Uterus (tissue), 2 donors: ENCODE measurements at regions not wholly inside any gene's neighbourhood (a gene's known extent, or its start where the extent isn't known, plus 50 kb on each side); places are given as distances from the start of the nearest gene placed in this dataset.

Source experiments
- POLR2A ChIP-seq, 2 donors: fragments of 450-650 bp; IDR thresholded peaks; one replicate each; pipeline ENCODE4 v1.6.1; 2016; ENCODE audit warnings: antibody characterized with exemption in 2 of 2, mild to moderate bottlenecking in 1 of 2, moderate library complexity in 1 of 2
- TF ChIP-seq, protein P1 (sequence below), 4 experiments: fragments of 200-600 bp in 2 of 4; fragments of 450-650 bp in 2 of 4; sonication (generic) in 2 of 4; IDR thresholded peaks; one replicate each; pipeline ENCODE4 v1.5.1; 2016 to 2019; ENCODE audit warnings: antibody characterized with exemption in 4 of 4, mild to moderate bottlenecking in 2 of 4, moderate library complexity in 1 of 4

DNA sequence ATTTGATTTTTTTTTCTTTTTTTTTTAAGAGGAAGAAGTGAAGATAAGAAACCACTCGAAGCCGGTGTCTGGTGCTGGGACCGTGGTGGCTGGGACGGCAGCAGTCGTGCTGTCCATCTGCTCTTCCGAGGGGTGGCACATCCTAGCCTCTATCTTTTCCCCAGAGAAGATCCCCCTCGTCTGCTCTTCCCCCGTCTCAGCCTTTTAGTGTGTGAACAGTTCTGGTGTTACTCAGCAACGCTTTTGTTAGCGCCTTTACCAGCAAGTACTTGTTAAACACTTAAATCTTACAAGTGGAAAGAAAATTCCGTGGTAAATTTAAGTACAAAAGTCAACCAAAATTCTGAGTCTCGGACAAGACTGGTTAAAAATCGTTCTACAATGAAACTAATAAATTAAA, 90.1 kb downstream of the RSPH3 start:
- TF ChIP-seq, protein P1, sequence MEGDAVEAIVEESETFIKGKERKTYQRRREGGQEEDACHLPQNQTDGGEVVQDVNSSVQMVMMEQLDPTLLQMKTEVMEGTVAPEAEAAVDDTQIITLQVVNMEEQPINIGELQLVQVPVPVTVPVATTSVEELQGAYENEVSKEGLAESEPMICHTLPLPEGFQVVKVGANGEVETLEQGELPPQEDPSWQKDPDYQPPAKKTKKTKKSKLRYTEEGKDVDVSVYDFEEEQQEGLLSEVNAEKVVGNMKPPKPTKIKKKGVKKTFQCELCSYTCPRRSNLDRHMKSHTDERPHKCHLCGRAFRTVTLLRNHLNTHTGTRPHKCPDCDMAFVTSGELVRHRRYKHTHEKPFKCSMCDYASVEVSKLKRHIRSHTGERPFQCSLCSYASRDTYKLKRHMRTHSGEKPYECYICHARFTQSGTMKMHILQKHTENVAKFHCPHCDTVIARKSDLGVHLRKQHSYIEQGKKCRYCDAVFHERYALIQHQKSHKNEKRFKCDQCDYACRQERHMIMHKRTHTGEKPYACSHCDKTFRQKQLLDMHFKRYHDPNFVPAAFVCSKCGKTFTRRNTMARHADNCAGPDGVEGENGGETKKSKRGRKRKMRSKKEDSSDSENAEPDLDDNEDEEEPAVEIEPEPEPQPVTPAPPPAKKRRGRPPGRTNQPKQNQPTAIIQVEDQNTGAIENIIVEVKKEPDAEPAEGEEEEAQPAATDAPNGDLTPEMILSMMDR (IDR thresholded peaks at IDR 0.05) = no peak
- TF ChIP-seq POLR2A (IDR thresholded peaks at IDR 0.05) = no peak
